SK-MEL-5 (cell line): ENCODE measurements at regions not wholly inside any gene's neighbourhood (a gene's known extent, or its start where the extent isn't known, plus 50 kb on each side); places are given as distances from the start of the nearest gene placed in this dataset.
"Not testable (repeated sequence)": the region's sequence is repeated elsewhere in the genome, so short reads cannot be mapped to it uniquely, and the experiment has no call there.

Source experiments
- DNase-seq: peaks from one replicate; pipeline ENCODE4 v3.0.0-alpha.2; 2016; ENCODE audit warnings: low read depth, low spot score
- in situ Hi-C: cut with HindIII; loops from 2 replicates; pipeline ENCODE4 v1.10.0; 2016; ENCODE audit warnings: low sequenced_read_pairs, high pct_unique_total_duplicates, low pct_unique_long_range_greater_than_20kb

DNA sequence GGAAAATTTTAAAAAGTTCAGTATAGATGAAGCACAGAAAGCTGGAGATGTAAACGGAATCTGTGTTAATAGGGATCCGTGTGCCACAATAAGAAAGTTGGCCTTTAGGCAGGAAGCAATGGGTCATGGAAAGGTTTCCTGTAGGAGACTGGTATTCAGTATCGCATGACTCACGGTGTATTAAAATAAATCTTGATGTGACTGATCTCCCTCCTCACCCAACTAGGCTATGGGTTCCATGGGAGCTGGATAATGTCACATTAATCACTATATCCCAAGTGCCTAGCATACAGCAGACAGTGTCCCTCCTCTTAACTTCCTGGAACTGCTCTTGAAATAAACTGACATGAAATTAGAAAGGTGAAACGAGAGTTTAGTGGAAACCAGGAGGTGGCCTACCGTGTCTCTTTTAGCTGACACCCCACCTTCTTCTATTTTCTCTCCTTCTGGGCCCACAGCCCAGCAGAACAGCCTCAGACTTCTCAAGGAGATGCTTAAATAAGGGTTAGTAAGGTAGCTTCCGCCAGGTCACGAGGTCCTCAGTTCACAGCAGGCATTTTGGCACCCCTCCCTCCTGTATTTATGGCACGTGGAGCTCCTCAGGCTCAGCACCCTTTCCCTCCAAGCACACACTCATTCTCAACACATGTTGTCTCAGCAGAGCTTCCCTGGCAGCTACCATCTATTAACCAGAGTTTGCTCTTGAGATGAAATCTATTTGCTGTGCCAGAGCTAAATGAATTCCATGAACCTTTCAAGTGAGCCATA, 118.8 kb downstream of the NXPE2 start:
- in situ Hi-C loops: no loop called here
- DNase-seq: no peak

DNA sequence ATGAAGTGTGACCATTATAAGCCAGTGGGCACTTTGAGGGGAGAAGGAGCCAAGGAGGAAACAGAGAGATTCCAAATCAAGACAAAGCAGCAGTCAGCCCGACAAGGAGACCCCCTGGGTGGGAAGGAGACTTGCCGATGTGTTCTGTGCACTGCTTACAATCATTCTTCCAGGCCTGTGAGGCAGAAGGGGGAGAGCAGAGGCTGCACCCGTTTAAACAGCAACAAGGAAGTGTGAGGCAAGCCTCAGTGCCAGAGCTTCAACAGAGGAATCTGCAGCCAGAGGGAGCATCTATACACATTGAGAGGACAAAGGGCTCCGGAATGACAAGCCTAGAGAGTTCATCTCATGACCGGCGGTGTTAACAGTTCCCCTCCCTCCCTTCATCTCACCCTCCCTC, 121.1 kb downstream of the NXPE2 start:
- in situ Hi-C loops: no loop called here
- DNase-seq: no peak

DNA sequence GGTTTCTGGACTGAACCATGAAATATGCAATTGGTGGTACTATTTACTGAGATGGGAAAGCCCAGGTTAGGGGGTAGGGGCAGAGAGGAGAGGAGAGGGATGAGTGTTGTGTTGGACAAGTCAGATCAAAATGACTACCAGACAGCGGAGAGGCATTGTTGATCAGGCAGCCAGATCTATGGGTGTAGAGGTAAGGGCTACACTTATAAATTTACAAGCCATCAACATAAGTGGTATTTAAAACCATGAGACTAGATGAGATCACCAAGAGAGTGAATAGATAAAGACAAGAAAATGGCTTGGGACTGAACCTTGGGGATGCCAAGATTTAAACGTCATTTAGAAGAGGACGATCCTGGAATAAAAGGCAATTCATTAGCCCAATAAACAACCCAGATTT, 123.4 kb downstream of the NXPE2 start:
- no peak for DNase-seq
- in situ Hi-C loops: no loop called here

DNA sequence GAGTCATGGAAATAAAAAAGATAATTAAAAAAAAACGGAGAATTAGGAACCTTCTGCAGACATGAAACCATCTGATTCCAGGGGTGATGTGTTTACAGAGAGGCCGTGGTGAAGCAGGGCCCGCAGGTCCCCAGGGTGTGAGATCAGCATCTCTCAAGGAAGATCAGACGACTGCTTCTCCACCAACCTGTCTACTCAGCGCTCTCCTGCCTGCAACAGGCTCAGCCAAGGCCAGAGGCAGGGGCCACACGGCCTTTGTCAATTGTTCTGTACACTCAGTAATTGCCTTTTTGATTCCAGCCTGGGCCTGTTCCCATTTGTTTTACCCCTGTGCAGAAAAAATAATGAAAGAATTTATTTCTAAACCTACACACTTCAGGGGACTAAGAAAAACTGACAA, 124.6 kb downstream of the NXPE2 start:
- DNase-seq: no peak
- in situ Hi-C loops: no loop called here

DNA sequence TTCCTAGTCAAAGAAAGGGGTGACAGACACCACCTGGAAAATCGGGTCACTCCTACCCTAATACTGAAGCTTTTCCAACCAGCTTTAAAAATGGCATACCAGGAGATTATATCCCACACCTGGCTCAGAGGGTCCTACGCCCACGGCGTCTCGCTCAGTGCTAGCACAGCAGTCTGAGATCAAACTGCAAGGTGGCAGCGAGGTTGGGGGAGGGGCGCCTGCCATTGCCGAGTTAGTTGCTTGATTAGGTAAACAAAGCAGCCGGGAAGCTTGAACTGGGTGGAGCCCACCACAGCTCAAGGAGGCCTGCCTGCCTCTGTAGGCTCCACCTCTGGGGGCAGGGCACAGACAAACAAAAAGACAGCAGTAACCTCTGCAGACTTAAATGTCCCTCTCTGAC, 127.1 kb downstream of the NXPE2 start:
- in situ Hi-C loops, DNase-seq: not testable (repeated sequence)

DNA sequence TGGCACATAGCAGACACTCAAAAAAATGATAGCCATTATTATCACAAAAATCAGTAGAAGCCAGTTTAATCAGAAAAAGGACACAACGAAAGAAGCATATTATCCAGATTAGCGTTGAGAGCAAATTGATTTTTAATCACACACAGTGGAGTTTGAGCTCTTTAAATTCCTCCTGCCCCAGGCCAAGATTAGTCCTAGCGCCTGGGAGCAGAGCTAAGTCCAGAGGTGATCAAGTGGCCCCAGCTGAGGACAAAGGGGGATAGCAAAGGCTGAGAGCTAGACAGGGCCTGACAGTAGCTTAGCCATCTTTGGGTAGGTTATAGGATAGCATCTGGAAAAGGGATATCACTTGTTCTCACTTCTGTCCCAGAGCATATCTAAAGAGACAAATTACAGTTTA, 133.6 kb downstream of the NXPE2 start:
- DNase-seq: no peak
- in situ Hi-C loops: no loop called here

DNA sequence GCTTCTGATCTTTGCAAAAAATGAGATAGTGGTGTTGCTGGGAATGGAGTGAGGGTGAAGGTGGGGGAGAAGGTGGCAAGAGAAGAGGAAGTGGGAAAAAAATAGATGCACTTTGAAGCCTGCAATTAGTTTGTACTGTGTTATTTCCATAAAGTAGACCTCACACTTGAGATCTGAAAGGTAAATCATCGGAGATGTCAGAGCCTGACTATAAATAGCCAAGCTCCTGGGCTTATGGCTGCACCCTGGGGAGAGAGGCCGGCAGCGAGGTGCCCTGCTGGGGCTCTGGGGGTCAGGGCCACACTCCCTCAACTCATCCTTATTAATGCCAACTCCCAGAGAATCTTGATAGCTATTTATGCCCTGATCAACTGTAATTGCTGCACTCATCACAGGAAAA, 134.4 kb downstream of the NXPE2 start:
- in situ Hi-C loops: no loop called here
- DNase-seq: no peak

DNA sequence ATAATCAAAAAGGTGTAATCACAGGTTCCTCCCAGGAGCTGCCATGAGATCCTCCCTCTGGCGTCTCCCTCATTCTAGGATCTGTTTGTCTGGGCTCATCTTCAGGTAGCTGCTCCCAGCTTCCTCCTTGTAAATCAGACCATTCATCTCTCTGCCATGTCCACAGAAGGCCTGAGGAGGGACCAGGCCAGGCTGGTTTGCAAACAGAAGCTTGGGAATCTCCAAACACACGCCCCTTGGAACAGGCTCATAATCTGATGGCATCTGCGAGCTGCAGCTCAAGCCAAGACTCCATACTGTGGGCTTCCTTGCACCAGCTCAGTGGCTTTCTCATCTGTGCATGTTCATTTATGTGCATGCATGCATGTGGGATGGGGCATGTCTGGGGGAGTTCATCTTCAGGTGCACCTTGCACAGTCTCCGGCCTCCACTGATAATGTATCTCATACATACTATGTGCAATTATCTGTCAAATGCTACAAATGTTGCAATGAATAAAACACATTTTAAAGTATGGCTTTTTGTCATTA, 134.9 kb downstream of the NXPE2 start:
- in situ Hi-C loops: no loop called here
- no peak for DNase-seq

DNA sequence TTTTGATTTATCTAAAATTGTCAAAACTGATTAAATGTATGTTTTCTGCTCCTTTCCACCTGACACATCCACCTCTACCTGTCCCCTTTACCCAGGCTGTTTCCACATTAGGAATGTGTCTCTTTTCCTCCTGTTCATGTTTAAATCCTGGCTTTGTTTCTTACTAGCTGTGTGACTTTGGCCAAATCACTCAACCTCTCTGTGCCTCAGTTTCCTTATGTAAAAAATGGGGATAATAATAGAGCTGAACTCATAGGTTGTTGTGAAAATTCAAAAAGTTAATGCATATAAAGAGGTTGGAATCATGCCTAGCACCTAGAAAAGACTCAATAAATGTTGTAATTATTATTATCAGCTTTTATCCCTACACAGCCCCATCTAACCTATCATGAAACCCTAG, 136.8 kb downstream of the NXPE2 start:
- DNase-seq: no peak
- in situ Hi-C loops: no loop called here

DNA sequence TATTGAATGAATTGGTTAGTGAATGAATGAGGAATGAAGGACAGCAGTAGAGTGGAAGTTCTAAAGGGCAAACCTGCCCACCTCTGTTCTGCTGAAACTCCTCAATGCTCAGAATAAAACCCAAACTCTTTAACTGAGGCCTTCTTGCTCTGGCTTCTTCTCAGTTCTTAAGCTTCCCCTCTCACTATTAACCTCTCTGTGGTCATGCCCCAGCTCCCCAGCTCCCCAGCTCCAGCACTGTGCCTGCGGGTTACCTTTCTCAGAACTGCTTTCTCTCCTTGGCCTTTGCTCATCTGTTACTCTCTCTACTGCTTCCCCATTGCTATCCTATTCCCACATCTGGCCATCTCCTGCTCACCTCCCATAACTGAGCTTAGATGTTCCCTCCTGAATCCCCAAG, 137.4 kb downstream of the NXPE2 start:
- no peak for DNase-seq
- in situ Hi-C loops: no loop called here

DNA sequence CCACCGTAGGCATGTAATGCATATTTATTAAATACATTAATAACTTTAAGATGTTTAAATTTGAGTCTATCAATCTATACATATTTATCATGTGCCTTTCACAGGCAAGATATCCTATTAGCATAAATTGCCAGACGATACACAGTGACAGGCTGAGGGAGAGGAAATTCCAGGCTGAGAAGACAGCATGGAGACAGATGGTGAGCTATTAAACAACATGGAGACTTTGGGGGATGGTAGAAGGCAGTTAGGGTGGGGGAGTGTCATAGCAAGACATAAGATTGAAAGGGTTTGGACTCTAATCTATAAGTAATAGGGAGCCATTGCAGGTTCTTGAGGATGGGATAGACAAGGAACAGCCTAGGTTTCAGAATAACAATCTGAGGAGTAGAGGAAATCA, 138.5 kb downstream of the NXPE2 start:
- DNase-seq: no peak
- in situ Hi-C loops: no loop called here

DNA sequence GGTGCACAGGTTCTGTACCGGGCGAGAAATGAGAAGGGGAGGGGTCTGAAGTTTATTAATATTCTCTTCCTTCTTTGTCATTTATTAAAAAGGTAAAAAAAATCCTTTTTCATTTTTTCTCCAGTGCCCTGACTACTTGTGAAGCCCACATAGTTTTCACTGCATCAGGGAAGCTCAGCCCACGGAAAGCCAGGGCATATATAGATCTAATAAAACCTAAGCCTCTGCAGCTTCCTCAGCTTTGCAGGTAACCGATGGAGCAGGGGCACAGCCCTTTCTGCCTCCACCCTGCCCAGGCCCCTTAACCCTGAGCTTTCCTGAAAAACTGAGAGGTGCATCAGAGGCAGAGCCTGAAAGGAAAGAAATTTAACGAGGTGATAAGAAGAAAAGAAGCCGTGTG, 140.1 kb downstream of the NXPE2 start:
- in situ Hi-C loops: no loop called here

DNA sequence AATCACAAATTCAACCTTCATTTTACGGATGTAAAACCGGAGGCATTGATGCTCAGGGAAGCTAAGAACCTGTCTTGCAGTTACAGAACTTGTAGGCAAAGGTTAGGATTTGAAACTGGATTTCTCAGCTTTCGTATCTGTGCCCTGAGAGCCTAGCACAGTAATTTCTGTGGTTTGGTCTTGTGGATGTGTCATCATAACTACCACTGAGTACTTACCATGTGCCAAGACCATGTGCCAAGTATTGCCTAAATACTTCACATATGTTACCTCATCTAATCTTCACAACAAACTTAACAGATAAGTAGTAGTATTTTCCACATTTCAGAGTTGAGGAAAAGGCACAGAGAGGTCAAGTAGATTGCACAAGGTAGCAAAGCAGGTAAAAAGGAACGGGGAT, 140.7 kb downstream of the NXPE2 start:
- no peak for DNase-seq
- in situ Hi-C loops: no loop called here

More for the DNA sequence above, 140.1 kb downstream of the NXPE2 start:
- no peak for DNase-seq

DNA sequence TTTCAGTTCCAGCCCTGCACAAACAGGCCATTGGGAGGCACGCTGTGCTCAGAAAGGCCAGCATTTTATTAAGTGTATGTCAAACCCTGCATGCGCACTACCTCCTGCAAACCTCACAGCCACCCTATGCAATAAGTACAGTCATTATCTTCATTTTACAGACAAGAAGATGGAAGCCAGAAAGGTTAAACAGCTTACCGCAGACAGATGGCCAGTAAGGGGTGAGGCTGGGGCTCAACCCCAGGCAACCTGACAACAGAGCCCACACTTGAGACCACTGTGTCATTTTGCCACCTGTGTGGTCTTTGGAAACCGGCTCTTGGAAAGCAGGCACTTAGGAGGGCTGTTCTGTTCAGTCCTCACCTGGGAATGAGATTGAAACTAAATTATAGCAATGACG, 142.3 kb downstream of the NXPE2 start:
- in situ Hi-C loops: no loop called here
- DNase-seq: no peak

DNA sequence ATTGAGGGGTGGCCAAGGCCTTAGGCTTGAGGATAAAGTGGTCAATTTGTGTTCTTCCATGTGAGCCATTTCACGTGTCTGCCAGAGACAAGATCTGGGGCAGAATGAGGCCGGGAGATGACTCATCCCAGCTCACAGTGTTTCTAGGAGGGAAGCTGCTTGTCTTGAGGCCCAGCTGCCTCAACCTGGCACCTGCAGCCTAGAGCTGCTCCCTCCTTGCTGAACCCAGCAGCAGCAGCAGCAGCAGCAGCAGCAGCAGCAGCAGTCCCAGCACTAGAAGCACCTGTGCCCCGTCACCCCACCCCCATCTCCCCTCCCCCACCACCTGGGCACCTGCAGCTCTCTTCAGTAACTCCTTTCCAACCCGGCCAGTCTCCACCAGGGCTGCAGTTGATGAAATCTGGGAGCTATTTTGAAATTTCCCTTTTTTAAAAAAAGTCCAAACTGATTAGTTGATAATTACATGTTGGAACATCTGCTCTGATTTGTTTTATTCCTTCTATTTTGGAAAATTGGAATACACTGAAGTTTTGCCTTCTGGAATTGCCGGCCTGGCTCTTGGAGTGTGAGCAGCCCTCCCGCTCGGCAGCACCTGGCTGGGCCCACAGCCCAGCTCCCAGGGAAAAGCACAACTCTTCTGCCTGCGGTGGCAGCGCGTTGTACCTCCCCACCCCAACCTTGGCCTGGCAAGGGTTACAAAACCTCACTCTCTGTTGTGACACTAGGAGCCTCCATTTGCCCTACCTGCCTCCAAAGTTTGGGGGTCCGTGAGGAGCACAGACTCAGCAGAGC, 143.5 kb downstream of the NXPE2 start:
- no peak for DNase-seq
- in situ Hi-C loops: no loop called here

DNA sequence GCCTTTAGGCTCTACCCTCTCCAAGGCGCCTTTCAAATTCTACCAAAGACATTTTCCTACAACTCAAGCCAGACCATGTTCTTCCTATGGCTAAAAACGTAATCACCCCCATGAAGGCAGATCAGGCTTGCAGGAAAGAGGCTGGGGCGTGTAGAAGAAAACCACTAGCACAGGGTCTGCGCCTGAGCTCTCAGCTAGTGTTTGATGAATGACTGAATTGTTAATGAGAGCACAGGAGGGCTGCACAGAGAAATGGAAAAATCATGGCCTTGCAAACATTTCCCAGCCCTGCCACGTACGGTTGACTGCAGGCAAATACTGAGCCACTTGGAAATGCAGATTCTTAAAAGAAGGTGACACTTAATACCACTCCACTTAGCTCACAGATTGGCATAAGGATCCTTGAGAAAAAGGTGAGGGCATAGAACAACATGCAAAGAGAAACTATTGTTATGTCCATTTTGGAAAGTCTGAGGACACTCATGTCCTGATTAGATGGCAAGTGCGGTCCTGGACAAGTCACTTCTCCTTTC, 148.6 kb downstream of the NXPE2 start:
- in situ Hi-C loops: no loop called here
- DNase-seq: no peak

DNA sequence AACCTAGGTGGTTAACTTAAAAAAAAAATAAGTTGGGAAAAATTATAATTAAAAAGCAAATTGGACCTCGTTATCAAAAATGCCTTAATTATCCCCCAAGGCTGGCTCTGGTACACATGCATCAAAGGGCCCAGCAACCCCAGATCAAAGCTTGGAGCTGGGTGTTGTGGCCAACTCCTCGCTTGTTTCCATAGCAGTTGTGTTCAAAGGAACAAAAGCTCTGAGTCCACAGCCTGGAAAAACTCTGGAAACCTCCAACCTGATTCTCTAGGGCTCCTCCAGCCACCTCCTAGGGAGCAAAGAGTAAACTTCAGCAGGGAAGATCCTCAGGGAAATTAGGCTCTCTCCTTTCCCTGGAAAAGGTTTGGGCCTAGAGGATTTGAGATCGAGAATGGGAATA, 149.4 kb downstream of the NXPE2 start:
- DNase-seq: no peak
- in situ Hi-C loops: no loop called here

DNA sequence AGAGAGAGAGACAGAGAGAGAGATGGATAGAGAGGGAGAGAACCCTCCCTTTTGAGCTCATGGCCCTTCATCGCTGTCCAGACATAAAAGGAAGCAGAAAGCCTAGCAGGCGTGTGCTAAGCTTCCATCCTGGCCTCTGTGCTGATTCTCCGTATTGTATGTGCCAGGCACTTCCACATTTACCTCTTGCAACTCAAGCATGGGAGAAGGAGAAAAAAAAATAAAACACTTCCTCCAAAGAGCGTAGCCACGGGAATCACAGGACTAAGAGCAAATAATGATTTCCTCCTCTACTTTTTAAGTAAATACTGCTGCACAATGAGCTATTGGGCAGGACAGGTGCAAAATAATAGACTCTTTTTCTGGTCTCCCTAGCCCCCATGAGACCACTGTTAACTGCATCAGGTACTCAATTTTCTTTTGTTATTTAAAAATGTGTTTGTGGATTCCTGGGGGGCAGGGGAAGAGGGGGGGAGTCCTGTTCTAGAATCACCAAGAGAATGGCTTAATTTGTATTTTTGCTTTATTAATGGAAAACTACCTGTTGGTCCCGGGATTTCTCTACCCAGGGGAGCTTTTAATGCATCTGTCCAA, 154.3 kb downstream of the NXPE2 start:
- in situ Hi-C loops: no loop called here

More for the DNA sequence above, 154.3 kb downstream of the NXPE2 start:
- DNase-seq: no peak
